Sigmoid colon (tissue), 6 donors: ENCODE measurements at regions not wholly inside any gene's neighbourhood (a gene's known extent, or its start where the extent isn't known, plus 50 kb on each side); places are given as distances from the start of the nearest gene placed in this dataset.

Experiments
- DNase-seq: peaks from one replicate; pipeline ENCODE4 v3.0.0-alpha.2; 2019
- H3K27ac ChIP-seq, 4 donors: fragments of 200-600 bp; sonication (generic); one replicate each; pipeline ENCODE4 v1.5.1; 2016 to 2019; ENCODE audit warnings: mild to moderate bottlenecking in 1 of 4
- H3K27me3 ChIP-seq, 3 donors: fragments of 200-600 bp; sonication (generic); one replicate each; pipeline ENCODE4 v1.5.1; 2019; ENCODE audit warnings: mild to moderate bottlenecking in 1 of 3
- H3K36me3 ChIP-seq, 4 donors: fragments of 200-600 bp; sonication (generic); one replicate each; pipeline ENCODE4 v1.5.1; 2016 to 2019
- H3K4me1 ChIP-seq, 4 donors: fragments of 200-600 bp; sonication (generic); one replicate each; pipeline ENCODE4 v1.5.1; 2017 to 2019
- H3K4me3 ChIP-seq, 4 donors: fragments of 200-600 bp; sonication (generic); one replicate each; pipeline ENCODE4 v1.5.1; 2017 to 2019; ENCODE audit warnings: mild to moderate bottlenecking in 2 of 4, moderate library complexity in 1 of 4
- H3K9me3 ChIP-seq, 4 donors: fragments of 200-600 bp in 3 of 4; sonication (generic) in 3 of 4; one replicate each; pipeline versions ENCODE4 v1.5.1 to v1.6.1; 2013 to 2019
- EP300 ChIP-seq, 4 donors: sonication (generic); formaldehyde crosslinking; IDR thresholded peaks; one replicate each; pipeline ENCODE4 v1.6.1; 2017; ENCODE audit warnings: antibody characterized with exemption in 4 of 4
- POLR2A ChIP-seq, 2 donors: fragments of 450-650 bp; IDR thresholded peaks; one replicate each; pipeline ENCODE4 v1.6.1; 2016; ENCODE audit warnings: antibody characterized with exemption in 2 of 2, mild to moderate bottlenecking in 2 of 2, moderate library complexity in 2 of 2
- POLR2AphosphoS5 ChIP-seq, 4 donors: sonication (generic); formaldehyde crosslinking; IDR thresholded peaks; one replicate each; pipeline ENCODE4 v1.6.1; 2017; ENCODE audit warnings: antibody characterized with exemption in 4 of 4
- WGBS, 2 donors: extraction: QIAGEN DNeasy Blood & Tissue Kit; methylation state at CpG; one replicate each; pipeline ENCODE4 v1.1.7; 2013; 5-methylcytosine and 5-hydroxymethylcytosine counted together
- intact Hi-C: fragments of 100-400 bp; cut with DNase I; formaldehyde crosslinking; loops from one replicate; pipeline ENCODE4 v1.15.1; 2023
- TF ChIP-seq, protein P1 (sequence below), 4 experiments: fragments of 450-650 bp in 3 of 4; fragments of 200-600 bp in 1 of 4; IDR thresholded peaks; one replicate each; pipeline ENCODE4 v1.5.1; 2016 to 2019; ENCODE audit warnings: antibody characterized with exemption in 4 of 4, mild to moderate bottlenecking in 3 of 4, moderate library complexity in 2 of 4
- donor health status: healthy with polysubstance abuse.
- donor health status: healthy.

DNA sequence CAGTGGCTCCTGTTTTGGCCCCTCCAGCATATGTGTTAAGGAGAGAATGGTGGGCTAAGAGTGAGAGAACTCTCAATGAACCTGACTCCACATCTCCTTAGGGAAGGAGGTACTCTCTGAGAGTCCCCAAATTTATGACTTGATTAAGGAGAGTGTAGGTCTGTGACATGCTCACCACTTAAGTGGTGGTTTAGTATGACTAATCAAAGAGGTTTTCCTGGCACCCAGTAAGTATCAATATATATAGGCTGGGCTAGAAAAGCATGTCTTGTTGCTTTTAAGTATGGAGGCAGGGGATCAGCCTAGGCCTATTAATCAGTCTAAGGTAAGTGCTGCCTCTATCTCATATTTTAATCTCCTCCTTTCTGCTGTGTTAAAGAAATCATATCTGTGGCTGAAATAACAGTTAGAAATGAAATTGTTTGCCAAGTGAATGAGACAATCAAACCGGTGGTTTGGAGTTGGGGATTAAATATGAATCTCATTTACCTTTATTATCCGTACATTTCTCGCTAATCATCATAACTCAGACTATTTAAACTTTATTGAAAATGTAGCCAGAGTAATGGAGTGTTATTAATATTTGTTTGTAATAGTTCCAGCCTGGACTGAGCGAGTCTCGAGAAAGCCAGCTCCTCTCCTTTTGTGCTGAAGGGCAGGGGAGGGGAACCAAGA is 107.7 kb upstream of the MEIS1 start:
- WGBS, 2 donors, result 88 to 94% methylated on average over 5 of the region's 5 CpGs
- Histone ChIP-seq H3K36me3 (no peaks in the 10 kb centered on the region), H3K27ac (no peak overlapping the region), H3K27me3 (no peaks in the 10 kb centered on the region), H3K4me1 (peaks cover 0 to 18% (median 8%) of the 10 kb centered on the region in 4 donors), H3K9me3 (no peaks in the 10 kb centered on the region), H3K4me3 (no peak overlapping the region)
- intact Hi-C loops, result no loop called here
- no peak for DNase-seq
- TF ChIP-seq EP300 (IDR thresholded peaks at IDR 0.05) (no peak), POLR2AphosphoS5 (IDR thresholded peaks at IDR 0.05) (no peak), POLR2A (IDR thresholded peaks at IDR 0.05) (no peak)
- TF ChIP-seq, protein P1, sequence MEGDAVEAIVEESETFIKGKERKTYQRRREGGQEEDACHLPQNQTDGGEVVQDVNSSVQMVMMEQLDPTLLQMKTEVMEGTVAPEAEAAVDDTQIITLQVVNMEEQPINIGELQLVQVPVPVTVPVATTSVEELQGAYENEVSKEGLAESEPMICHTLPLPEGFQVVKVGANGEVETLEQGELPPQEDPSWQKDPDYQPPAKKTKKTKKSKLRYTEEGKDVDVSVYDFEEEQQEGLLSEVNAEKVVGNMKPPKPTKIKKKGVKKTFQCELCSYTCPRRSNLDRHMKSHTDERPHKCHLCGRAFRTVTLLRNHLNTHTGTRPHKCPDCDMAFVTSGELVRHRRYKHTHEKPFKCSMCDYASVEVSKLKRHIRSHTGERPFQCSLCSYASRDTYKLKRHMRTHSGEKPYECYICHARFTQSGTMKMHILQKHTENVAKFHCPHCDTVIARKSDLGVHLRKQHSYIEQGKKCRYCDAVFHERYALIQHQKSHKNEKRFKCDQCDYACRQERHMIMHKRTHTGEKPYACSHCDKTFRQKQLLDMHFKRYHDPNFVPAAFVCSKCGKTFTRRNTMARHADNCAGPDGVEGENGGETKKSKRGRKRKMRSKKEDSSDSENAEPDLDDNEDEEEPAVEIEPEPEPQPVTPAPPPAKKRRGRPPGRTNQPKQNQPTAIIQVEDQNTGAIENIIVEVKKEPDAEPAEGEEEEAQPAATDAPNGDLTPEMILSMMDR (IDR thresholded peaks at IDR 0.05), result no peak

DNA sequence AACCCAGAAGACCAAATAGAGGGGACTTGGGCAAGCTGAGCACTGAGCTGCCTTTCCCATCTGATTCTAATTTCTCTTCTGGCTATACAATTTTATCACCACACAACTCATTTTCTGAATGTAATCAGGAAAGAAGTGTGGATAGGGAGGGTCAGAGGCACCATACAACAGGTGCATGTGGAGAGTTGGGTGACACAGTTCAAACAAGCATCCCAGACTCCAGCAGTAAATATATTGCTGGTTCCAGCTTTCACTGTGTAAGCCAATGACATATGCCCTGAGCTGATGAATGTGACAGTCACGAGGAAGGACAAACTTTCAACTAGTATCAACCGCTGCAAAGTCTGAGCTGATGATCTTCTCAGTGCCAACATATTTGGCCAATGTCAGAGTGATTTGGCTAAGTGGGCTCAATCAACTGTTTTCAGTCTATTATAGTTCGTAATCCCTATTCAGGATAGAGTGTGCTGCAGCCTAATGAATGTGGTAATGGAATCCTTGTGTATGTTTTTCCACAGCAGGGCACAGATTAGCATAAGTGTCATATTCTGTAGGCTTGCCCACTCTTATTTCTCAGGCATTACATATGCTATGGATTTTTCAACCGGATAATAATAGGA is 109.9 kb upstream of the MEIS1 start:
- intact Hi-C loops, result no loop called here
- no peak for DNase-seq
- no peaks in the 10 kb centered on the region for H3K9me3 ChIP-seq
- H3K27ac ChIP-seq, result no peak overlapping the region
- H3K36me3 ChIP-seq, result no peaks in the 10 kb centered on the region
- no peaks in the 10 kb centered on the region for H3K27me3 ChIP-seq
- TF ChIP-seq, protein P1 (IDR thresholded peaks at IDR 0.05), result no peak
- no peak for TF ChIP-seq POLR2A (IDR thresholded peaks at IDR 0.05)
- no peak for TF ChIP-seq POLR2AphosphoS5 (IDR thresholded peaks at IDR 0.05)
- TF ChIP-seq EP300 (IDR thresholded peaks at IDR 0.05), result no peak
- H3K4me3 ChIP-seq, result no peak overlapping the region
- peaks cover 0 to 18% (median 8%) of the 10 kb centered on the region in 4 donors for H3K4me1 ChIP-seq
- whole genome bisulfite sequencing, 2 donors, result 80 to 89% methylated on average over 4 of the region's 4 CpGs

DNA sequence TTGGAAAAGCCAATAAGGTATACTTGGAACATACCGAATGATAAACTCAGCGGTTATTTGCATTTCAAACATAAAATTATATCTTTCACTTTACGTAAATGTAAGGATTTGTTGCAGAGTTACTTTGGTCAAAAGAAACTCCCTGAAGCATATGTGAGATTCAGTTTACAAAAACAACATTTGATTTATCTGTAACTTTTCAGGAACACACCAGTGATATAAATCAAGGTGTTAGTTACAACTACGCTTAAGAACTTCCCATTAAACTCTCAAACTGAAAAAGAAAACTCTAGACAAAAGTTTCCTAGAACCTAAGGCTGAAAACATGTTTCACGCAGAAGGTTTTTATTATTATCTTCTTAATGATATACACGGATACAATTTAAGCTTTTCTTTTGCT is 110.6 kb upstream of the MEIS1 start:
- WGBS, 2 donors, result 83% methylated on average over 6 of the region's 6 CpGs
- TF ChIP-seq POLR2A (IDR thresholded peaks at IDR 0.05) (no peak), POLR2AphosphoS5 (IDR thresholded peaks at IDR 0.05) (no peak), EP300 (IDR thresholded peaks at IDR 0.05) (no peak)
- TF ChIP-seq, protein P1 (IDR thresholded peaks at IDR 0.05), result no peak
- no peak for DNase-seq
- peak overlapping the region in 1 of 4 donors; percentile 17 for H3K27ac ChIP-seq
- intact Hi-C loops, result no loop called here
- no peaks in the 10 kb centered on the region for H3K9me3 ChIP-seq
- H3K27me3 ChIP-seq, result no peaks in the 10 kb centered on the region
- no peak overlapping the region for H3K4me3 ChIP-seq
- H3K4me1 ChIP-seq, result peaks cover 0 to 18% (median 8%) of the 10 kb centered on the region in 4 donors
- no peaks in the 10 kb centered on the region for H3K36me3 ChIP-seq

DNA sequence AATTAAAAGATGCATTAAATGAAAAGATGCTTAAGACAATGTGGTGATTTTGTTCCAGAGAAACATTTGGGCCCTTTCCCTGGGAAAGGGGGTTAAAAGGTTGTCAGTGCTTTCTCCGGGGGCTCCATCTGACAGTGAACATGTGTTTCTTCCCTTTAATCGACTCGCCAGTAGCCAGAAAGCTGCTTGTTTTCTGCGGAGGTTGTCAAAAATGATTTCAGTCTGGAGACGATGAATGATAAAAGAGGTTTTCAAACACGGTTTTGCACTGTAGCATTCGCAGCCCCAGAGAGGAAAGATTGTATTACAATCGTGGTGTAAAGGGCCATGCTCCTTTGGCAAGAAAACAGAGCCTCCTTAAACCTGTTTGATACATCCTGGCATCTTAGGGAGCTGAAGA is 111.5 kb upstream of the MEIS1 start:
- peak overlapping the region in 2 of 4 donors; percentile 13 to 17 for H3K27ac ChIP-seq
- TF ChIP-seq POLR2AphosphoS5 (IDR thresholded peaks at IDR 0.05) (no peak), POLR2A (IDR thresholded peaks at IDR 0.05) (no peak), EP300 (IDR thresholded peaks at IDR 0.05) (no peak)
- TF ChIP-seq, protein P1 (IDR thresholded peaks at IDR 0.05), result no peak
- WGBS, 2 donors, result 59 to 67% methylated on average over 8 of the region's 8 CpGs
- no peaks in the 10 kb centered on the region for H3K9me3 ChIP-seq
- peaks cover 0 to 18% (median 8%) of the 10 kb centered on the region in 4 donors for H3K4me1 ChIP-seq
- H3K27me3 ChIP-seq, result no peaks in the 10 kb centered on the region
- no peak for DNase-seq
- H3K36me3 ChIP-seq, result no peaks in the 10 kb centered on the region
- no peak overlapping the region for H3K4me3 ChIP-seq
- intact Hi-C loops, result no loop called here
